ENCODE measurements at regions not wholly inside any gene's neighbourhood (a gene's known extent, or its start where the extent isn't known, plus 50 kb on each side); places are given as distances from the start of the nearest gene placed in this dataset.
A peak's percentile ranks its signal among the peaks of the same experiment; 100 is the strongest.

DNA sequence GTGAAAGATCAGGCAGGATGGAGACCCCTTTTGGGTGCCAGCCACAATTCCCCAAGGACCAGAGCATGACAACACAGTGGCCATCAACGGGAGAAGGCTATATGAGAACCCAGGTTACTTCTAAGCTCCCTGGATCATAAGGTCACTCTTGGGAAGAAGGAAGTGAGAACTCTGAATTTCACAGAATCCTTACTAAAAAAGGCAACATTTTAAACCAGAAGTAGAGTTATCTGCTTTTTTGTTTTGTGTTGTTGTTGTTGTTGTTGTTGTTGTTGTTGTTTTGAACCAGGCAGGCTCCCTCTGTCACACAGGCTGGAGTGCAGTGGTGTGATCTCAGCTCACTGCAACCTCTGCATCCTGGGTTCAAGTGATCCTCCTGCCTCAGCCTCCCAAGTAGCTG lies 107.4 kb upstream of the TNFAIP3 start:
- no peak overlapping the region for H2BK20ac ChIP-seq (ENCODE audit: low read length)
- ChIA-PET CTCF (ENCODE audit: partially characterized antibody) (interaction anchor here (1.2 to 1.8 kb wide), 3 partner anchors 14 to 18 kb away, joined by 3 to 7 read pairs (median 3); no protein-coding TSS in a partner anchor), POLR2A (ENCODE audit: partially characterized antibody) (no interaction called here)
- H2BK120ac ChIP-seq (replicated peaks; ENCODE audit: low read depth, low read length) = no peak overlapping the region
- no peak overlapping the region for H4K8ac ChIP-seq (ENCODE audit: extremely low read depth, insufficient read depth, low read length)
- H2BK12ac ChIP-seq (ENCODE audit: low read depth, low read length) = no peak overlapping the region
- H3K79me1 ChIP-seq (ENCODE audit: low read depth, low read length) = no peaks in the 10 kb centered on the region
- no peaks in the 10 kb centered on the region for H3K36me3 ChIP-seq (ENCODE audit: control insufficient read depth in 2 of 4, insufficient read depth in 4 of 4, low read length in 3 of 4)
- no peak overlapping the region for H3K14ac ChIP-seq (ENCODE audit: insufficient read length)
- H2BK5ac ChIP-seq (ENCODE audit: low read depth, low read length) = no peak overlapping the region
- H3K9ac ChIP-seq (replicated peaks in 1 of 4; ENCODE audit: extremely low read depth in 1 of 4, low read depth in 3 of 4, low read length in 3 of 4) = 0 out of 7 replicates have a peak overlapping the region, but pooled peaks of 1 of the 4 experiments have one; percentile 13
- DNase-seq (ENCODE audit: low read depth in 1 of 2, low spot score in 2 of 2) (no peak), FAIRE-seq (no peak)
- H2AFZ ChIP-seq (ENCODE audit: low read length) = no peak overlapping the region
- no peaks in the 10 kb centered on the region for H3K4me1 ChIP-seq (replicated peaks in 1 of 4; ENCODE audit: control insufficient read depth in 3 of 4, insufficient read depth in 4 of 4, low read length in 3 of 4)
- no peak overlapping the region for H4K91ac ChIP-seq (replicated peaks; ENCODE audit: insufficient read length, low read length)
- no peak overlapping the region for H2AK5ac ChIP-seq (ENCODE audit: low read depth, low read length)
- no peaks in the 10 kb centered on the region for H3K79me2 ChIP-seq (ENCODE audit: control insufficient read depth in 1 of 2, insufficient read depth in 2 of 2, low read length in 2 of 2)
- H3K23ac ChIP-seq (ENCODE audit: insufficient read length) = no peak overlapping the region
- H3K9me3 ChIP-seq (ENCODE audit: insufficient read depth in 2 of 2, low read depth in 1 of 2, low read length in 1 of 2) = no peaks in the 10 kb centered on the region
- H3K56ac ChIP-seq (replicated peaks; ENCODE audit: insufficient read length, low read depth, low read length) = no peak overlapping the region
- no peak overlapping the region for H4K5ac ChIP-seq (ENCODE audit: insufficient read length, low read depth, low read length)
- no peaks in the 10 kb centered on the region for H3K23me2 ChIP-seq (ENCODE audit: low read depth, low read length)
- no peak overlapping the region for H2BK15ac ChIP-seq (ENCODE audit: low read length)
- H3K27me3 ChIP-seq (replicated peaks in 1 of 4; ENCODE audit: control insufficient read depth in 3 of 4, extremely low read depth in 1 of 4, insufficient read depth in 3 of 4, low read length in 3 of 4) = no peaks in the 10 kb centered on the region
- 91% methylated on average over 1 of the region's 1 CpG; no CpG with 5 or more reads in 1 of the 2 experiments for WGBS, 2 experiments (ENCODE audit: extremely low coverage in 1 of 2, insufficient coverage in 1 of 2, insufficient read length in 1 of 2, insufficient replicate concordance in 2 of 2, low coverage in 1 of 2, low lambda C conversion rate in 2 of 2, missing lambda C conversion rate in 1 of 2)
- no peaks in the 10 kb centered on the region for H4K20me1 ChIP-seq (replicated peaks in 1 of 2; ENCODE audit: control insufficient read depth in 1 of 2, insufficient read depth in 2 of 2, low read length in 2 of 2)
- H3K18ac ChIP-seq (ENCODE audit: extremely low read depth, low read length) = no peak overlapping the region
- no peak overlapping the region for H3K4ac ChIP-seq (replicated peaks; ENCODE audit: insufficient read length, low read depth, low read length)
- H3K4me2 ChIP-seq (ENCODE audit: insufficient read depth in 1 of 2, low read depth in 2 of 2, low read length in 2 of 2) = no peak overlapping the region
- H3K4me3 ChIP-seq (ENCODE audit: extremely low read depth in 1 of 4, insufficient read depth in 2 of 4, low read depth in 3 of 4, low read length in 4 of 4) = no peak overlapping the region
- H3K27ac ChIP-seq (ENCODE audit: low read depth, low read length) = no peak overlapping the region
- TF ChIP-seq, protein P1, sequence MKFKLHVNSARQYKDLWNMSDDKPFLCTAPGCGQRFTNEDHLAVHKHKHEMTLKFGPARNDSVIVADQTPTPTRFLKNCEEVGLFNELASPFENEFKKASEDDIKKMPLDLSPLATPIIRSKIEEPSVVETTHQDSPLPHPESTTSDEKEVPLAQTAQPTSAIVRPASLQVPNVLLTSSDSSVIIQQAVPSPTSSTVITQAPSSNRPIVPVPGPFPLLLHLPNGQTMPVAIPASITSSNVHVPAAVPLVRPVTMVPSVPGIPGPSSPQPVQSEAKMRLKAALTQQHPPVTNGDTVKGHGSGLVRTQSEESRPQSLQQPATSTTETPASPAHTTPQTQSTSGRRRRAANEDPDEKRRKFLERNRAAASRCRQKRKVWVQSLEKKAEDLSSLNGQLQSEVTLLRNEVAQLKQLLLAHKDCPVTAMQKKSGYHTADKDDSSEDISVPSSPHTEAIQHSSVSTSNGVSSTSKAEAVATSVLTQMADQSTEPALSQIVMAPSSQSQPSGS (IDR thresholded peaks at IDR 0.05; ENCODE audit: low read length) = no peak
- TF ChIP-seq CHD2 (IDR thresholded peaks at IDR 0.05; ENCODE audit: low read length) (no peak), EZH2 (IDR thresholded peaks at IDR 0.05; ENCODE audit: low read depth, low read length, severe bottlenecking) (no peak), NRF1 (IDR thresholded peaks at IDR 0.05; ENCODE audit: low read depth, low read length) (no peak), CTBP2 (IDR thresholded peaks at IDR 0.05; ENCODE audit: borderline replicate concordance, insufficient read depth, insufficient read length, low read length) (no peak), RXRA (IDR thresholded peaks at IDR 0.05; ENCODE audit: insufficient read depth, low read depth, low read length) (no peak), KDM5A (IDR thresholded peaks at IDR 0.05; ENCODE audit: low read length) (no peak), MAFK (IDR thresholded peaks at IDR 0.05; ENCODE audit: low read depth, low read length) (no peak), GABPA (IDR thresholded peaks at IDR 0.05; ENCODE audit: borderline replicate concordance, insufficient read depth, low read length) (no peak)
- TF ChIP-seq, protein P2, sequence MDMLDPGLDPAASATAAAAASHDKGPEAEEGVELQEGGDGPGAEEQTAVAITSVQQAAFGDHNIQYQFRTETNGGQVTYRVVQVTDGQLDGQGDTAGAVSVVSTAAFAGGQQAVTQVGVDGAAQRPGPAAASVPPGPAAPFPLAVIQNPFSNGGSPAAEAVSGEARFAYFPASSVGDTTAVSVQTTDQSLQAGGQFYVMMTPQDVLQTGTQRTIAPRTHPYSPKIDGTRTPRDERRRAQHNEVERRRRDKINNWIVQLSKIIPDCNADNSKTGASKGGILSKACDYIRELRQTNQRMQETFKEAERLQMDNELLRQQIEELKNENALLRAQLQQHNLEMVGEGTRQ (IDR thresholded peaks at IDR 0.05; ENCODE audit: low read length) = no peak

Measured in H1 (cell line).